ENCODE measurements at regions not wholly inside any gene's neighbourhood (a gene's known extent, or its start where the extent isn't known, plus 50 kb on each side); places are given as distances from the start of the nearest gene placed in this dataset.

DNA sequence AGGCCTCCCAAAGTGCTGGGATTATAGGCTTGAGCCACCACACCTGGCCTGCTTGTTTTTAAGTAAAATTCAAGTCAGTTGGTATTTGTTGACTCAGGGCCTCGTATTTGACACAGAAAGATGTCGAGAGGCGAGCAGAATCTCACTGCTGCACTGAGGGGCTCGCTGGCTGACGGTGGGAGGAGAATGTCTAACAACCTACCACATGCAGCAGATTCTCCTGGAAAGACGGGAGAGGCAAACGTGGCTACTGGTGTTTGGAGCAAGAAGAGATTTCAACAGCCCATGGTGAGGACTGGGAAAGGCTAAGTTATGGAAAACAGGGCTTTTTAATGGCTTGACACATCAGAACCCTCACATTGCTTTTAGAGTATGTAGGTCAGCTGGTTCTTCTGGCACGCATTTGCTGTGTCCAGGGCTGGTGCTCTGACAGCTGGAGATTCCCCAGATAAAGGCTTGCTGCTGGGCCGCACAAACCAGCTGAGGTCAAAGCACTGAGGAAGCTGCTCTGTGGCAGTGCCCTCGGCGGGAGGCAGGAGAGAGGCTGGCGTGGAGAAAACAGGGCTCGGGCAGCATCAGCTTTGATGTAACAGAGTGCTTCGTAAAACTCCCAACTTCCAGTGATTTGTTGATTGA lies 84.2 kb upstream of the FRMD1 start:
- Histone ChIP-seq H3K14ac (replicated peaks; ENCODE audit: low read depth, low read length) (no peak overlapping the region), H2AK9ac (replicated peaks; ENCODE audit: low read depth, low read length, poor library complexity) (no peak overlapping the region), H3K4me3 (ENCODE audit: insufficient read depth, low read depth, low read length) (no peak overlapping the region), H4K5ac (ENCODE audit: low read depth, low read length) (no peak overlapping the region), H2BK5ac (ENCODE audit: low read depth, low read length, poor library complexity, severe bottlenecking) (no peak overlapping the region), H3K18ac (ENCODE audit: low read depth, low read length) (no peak overlapping the region), H3K9me1 (ENCODE audit: insufficient read depth, low read length) (no peaks in the 10 kb centered on the region), H2AK5ac (ENCODE audit: low read depth, low read length) (no peak overlapping the region), H3K9ac (ENCODE audit: low read depth, low read length) (no peak overlapping the region), H3K79me1 (ENCODE audit: low read depth in 1 of 2, low read length in 2 of 2) (no peaks in the 10 kb centered on the region), H3K27me3 (ENCODE audit: control insufficient read depth, insufficient read depth, low read length) (no peaks in the 10 kb centered on the region), H2BK20ac (ENCODE audit: low read depth, low read length) (no peak overlapping the region), H4K91ac (ENCODE audit: insufficient read depth, low read depth, low read length) (no peak overlapping the region), H3K23ac (ENCODE audit: low read depth, low read length) (no peak overlapping the region), H3K4ac (ENCODE audit: low read depth, low read length) (no peak overlapping the region), H2AFZ (replicated peaks; ENCODE audit: low read length, poor library complexity) (no peak overlapping the region), H2BK15ac (ENCODE audit: low read depth, low read length) (no peak overlapping the region), H3K4me1 (ENCODE audit: control insufficient read depth, insufficient read depth, low read length) (peaks cover 3% of the 10 kb centered on the region; the same call in 1 of the 2 replicates), H3K56ac (ENCODE audit: extremely low read depth, insufficient read depth, low read length) (no peak overlapping the region), H3K9me3 (ENCODE audit: control insufficient read depth, insufficient read depth, low read length) (peaks cover 6% of the 10 kb centered on the region), H4K8ac (ENCODE audit: low read depth in 2 of 2, low read length in 2 of 2) (no peak overlapping the region), H4K20me1 (ENCODE audit: insufficient read depth, low read length) (no peaks in the 10 kb centered on the region), H2BK120ac (ENCODE audit: low read depth, low read length) (no peak overlapping the region), H3K27ac (ENCODE audit: insufficient read depth, low read length) (no peak overlapping the region), H3K36me3 (ENCODE audit: control insufficient read depth, insufficient read depth, low read length) (no peaks in the 10 kb centered on the region), H3K4me2 (ENCODE audit: low read depth, low read length) (no peak overlapping the region)
- DNase-seq (peak; percentile 7), ATAC-seq (ENCODE audit: low read depth) (peak; percentile 32)
- intact Hi-C loops (cut with micrococcal nuclease) (no loop called here), dilution Hi-C loops (cut with HindIII; ENCODE audit: low sequenced_read_pairs, unreplicated experiment) (no loop called here), in situ Hi-C loops (cut with MboI; ENCODE audit: low sequenced_read_pairs) (no loop called here)
- POLR2A ChIA-PET (ENCODE audit: unreplicated experiment) = no interaction called here
- 36% methylated on average over 5 of the region's 14 CpGs; no CpG with 5 or more reads in 1 of the 2 experiments for WGBS, 2 experiments (ENCODE audit: extremely low coverage in 2 of 2, insufficient read length in 1 of 2)
- no TSS peak for BruUV-seq (replicated peaks)
- TF ChIP-seq USF2 (IDR thresholded peaks at IDR 0.05; ENCODE audit: low read depth, low read length) = no peak; the same call in 1 of the 2 replicates
- no peak for TF ChIP-seq CHD1 (IDR thresholded peaks at IDR 0.05; ENCODE audit: low read depth, low read length)
- TF ChIP-seq BHLHE40 (IDR thresholded peaks at IDR 0.05; ENCODE audit: low read depth, low read length) = no peak
- TF ChIP-seq CEBPB (IDR thresholded peaks at IDR 0.05; ENCODE audit: low read depth, low read length) = no peak
- TF ChIP-seq FOS (IDR thresholded peaks at IDR 0.05; ENCODE audit: low read depth, low read length) = no peak
- TF ChIP-seq RFX5 (IDR thresholded peaks at IDR 0.05; ENCODE audit: low read depth, low read length) = no peak
- TF ChIP-seq MAFK (IDR thresholded peaks at IDR 0.05; ENCODE audit: low read depth, low read length) = no peak
- no peak for TF ChIP-seq RAD21 (IDR thresholded peaks at IDR 0.05; ENCODE audit: low read length)
- no peak for TF ChIP-seq NFE2L2 (IDR thresholded peaks at IDR 0.05; ENCODE audit: low read depth, low read length)
- no peak for TF ChIP-seq POLR2A (IDR thresholded peaks at IDR 0.05; ENCODE audit: low read depth, low read length)
- TF ChIP-seq SMC3 (IDR thresholded peaks at IDR 0.05; ENCODE audit: low read depth, low read length) = no peak
- no peak for TF ChIP-seq MAZ (IDR thresholded peaks at IDR 0.05; ENCODE audit: borderline replicate concordance, low read depth, low read length)
- TF ChIP-seq MXI1 (IDR thresholded peaks at IDR 0.05; ENCODE audit: borderline replicate concordance, low read depth, low read length) = no peak
- TF ChIP-seq RCOR1 (IDR thresholded peaks at IDR 0.05; ENCODE audit: insufficient replicate concordance, low read length) = no peak
- TF ChIP-seq, protein P1, sequence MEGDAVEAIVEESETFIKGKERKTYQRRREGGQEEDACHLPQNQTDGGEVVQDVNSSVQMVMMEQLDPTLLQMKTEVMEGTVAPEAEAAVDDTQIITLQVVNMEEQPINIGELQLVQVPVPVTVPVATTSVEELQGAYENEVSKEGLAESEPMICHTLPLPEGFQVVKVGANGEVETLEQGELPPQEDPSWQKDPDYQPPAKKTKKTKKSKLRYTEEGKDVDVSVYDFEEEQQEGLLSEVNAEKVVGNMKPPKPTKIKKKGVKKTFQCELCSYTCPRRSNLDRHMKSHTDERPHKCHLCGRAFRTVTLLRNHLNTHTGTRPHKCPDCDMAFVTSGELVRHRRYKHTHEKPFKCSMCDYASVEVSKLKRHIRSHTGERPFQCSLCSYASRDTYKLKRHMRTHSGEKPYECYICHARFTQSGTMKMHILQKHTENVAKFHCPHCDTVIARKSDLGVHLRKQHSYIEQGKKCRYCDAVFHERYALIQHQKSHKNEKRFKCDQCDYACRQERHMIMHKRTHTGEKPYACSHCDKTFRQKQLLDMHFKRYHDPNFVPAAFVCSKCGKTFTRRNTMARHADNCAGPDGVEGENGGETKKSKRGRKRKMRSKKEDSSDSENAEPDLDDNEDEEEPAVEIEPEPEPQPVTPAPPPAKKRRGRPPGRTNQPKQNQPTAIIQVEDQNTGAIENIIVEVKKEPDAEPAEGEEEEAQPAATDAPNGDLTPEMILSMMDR (conservative IDR thresholded peaks at IDR 0.05; ENCODE audit: low read depth, low read length) = no peak
- no peak for TF ChIP-seq ELK1 (IDR thresholded peaks at IDR 0.05; ENCODE audit: borderline replicate concordance, low read depth, low read length)
- CTCF ChIA-PET = no interaction called here

All from IMR-90 (cell line).